H1 (cell line): ENCODE measurements at regions not wholly inside any gene's neighbourhood (a gene's known extent, or its start where the extent isn't known, plus 50 kb on each side); places are given as distances from the start of the nearest gene placed in this dataset.

ENCODE experiments used
- CTCF ChIA-PET: fragments of 300-600 bp; sonication (Branson Sonifier 250); formaldehyde crosslinking; loops from one replicate; lab custom pipeline; 2021; ENCODE audit not compliant: partially characterized antibody; lab: Charles Lee
- POLR2A ChIA-PET: fragments of 300-600 bp; sonication (Branson Sonifier 250); formaldehyde crosslinking; loops from one replicate; lab custom pipeline; 2021; ENCODE audit warnings: inconsistent platforms; ENCODE audit not compliant: partially characterized antibody; lab: Charles Lee
- DNase-seq, 2 experiments: peaks; one replicate each; pipeline versions ENCODE4 v3.0.0 to v3.0.0-alpha.2; 2010 to 2022; ENCODE audit warnings: low spot score in 2 of 2, low read depth in 1 of 2, mixed read lengths in 1 of 2
- FAIRE-seq: peaks from 2 replicates; lab custom pipeline; 2011; peaks lifted over from hg19 to GRCh38; lab: Jason Lieb, UNC
- H2AFZ ChIP-seq: 2 replicates; pipeline ENCODE4 v1.8.1; 2012; ENCODE audit warnings: low read length, inconsistent platforms
- H2AK5ac ChIP-seq: 2 replicates; pipeline ENCODE4 v1.6.1; 2013; ENCODE audit warnings: low read depth, low read length
- H2BK120ac ChIP-seq: replicated peaks from 2 replicates; pipeline ENCODE3; 2013; ENCODE audit warnings: low read depth, low read length, inconsistent platforms
- H2BK12ac ChIP-seq: 2 replicates; pipeline ENCODE4 v1.6.1; 2013; ENCODE audit warnings: low read depth, low read length
- H2BK15ac ChIP-seq: 2 replicates; pipeline ENCODE4 v1.6.1; 2013; ENCODE audit warnings: low read length
- H2BK20ac ChIP-seq: 2 replicates; pipeline ENCODE4 v1.6.1; 2013; ENCODE audit warnings: low read length
- H2BK5ac ChIP-seq: 2 replicates; pipeline ENCODE4 v1.6.1; 2013; ENCODE audit warnings: low read depth, low read length
- H3K14ac ChIP-seq: 2 replicates; pipeline ENCODE4 v1.6.1; 2013; ENCODE audit warnings: inconsistent platforms; ENCODE audit not compliant: insufficient read length
- H3K18ac ChIP-seq: 2 replicates; pipeline ENCODE4 v1.6.1; 2013; ENCODE audit warnings: low read length; ENCODE audit errors: extremely low read depth
- H3K23ac ChIP-seq: 2 replicates; pipeline ENCODE4 v1.6.1; 2013; ENCODE audit warnings: inconsistent platforms; ENCODE audit not compliant: insufficient read length
- H3K23me2 ChIP-seq: 2 replicates; pipeline ENCODE4 v1.6.1; 2013; ENCODE audit warnings: low read depth, low read length
- H3K27ac ChIP-seq: 2 replicates; pipeline ENCODE4 v1.6.1; 2011; ENCODE audit warnings: low read depth, low read length, inconsistent platforms
- H3K27me3 ChIP-seq, 4 experiments: replicated peaks in 1 of 4; 1 replicate in 1 of 4; 2 replicates in 3 of 4; pipeline versions ENCODE4 v1.6.1 to v1.8.1; 2011 to 2013; ENCODE audit warnings: low read length in 3 of 4, mild to moderate bottlenecking in 3 of 4, inconsistent platforms in 2 of 4, mixed read lengths in 2 of 4, moderate library complexity in 1 of 4; ENCODE audit not compliant: control insufficient read depth in 3 of 4, insufficient read depth in 3 of 4; ENCODE audit errors: extremely low read depth in 1 of 4
- H3K36me3 ChIP-seq, 4 experiments: 2 replicates each; pipeline versions ENCODE4 v1.6.1 to v1.8.1; 2011 to 2013; ENCODE audit warnings: mild to moderate bottlenecking in 4 of 4, low read length in 3 of 4, moderate library complexity in 2 of 4, control low read depth in 1 of 4, inconsistent platforms in 1 of 4; ENCODE audit not compliant: insufficient read depth in 4 of 4, control insufficient read depth in 2 of 4
- H3K4ac ChIP-seq: replicated peaks from 2 replicates; pipeline ENCODE3; 2013; ENCODE audit warnings: low read length, low read depth, mixed read lengths, inconsistent platforms; ENCODE audit not compliant: insufficient read length
- H3K4me1 ChIP-seq, 4 experiments: replicated peaks in 1 of 4; 1 replicate in 1 of 4; 2 replicates in 3 of 4; pipeline versions ENCODE4 v1.6.1 to v1.8.1; 2011 to 2013; ENCODE audit warnings: low read length in 3 of 4, inconsistent platforms in 2 of 4, mixed read lengths in 1 of 4; ENCODE audit not compliant: insufficient read depth in 4 of 4, control insufficient read depth in 3 of 4
- H3K4me2 ChIP-seq, 2 experiments: 2 replicates each; pipeline versions ENCODE4 v1.6.1 to v1.8.1; 2011 to 2013; ENCODE audit warnings: low read depth in 2 of 2, low read length in 2 of 2, control low read depth in 1 of 2, inconsistent platforms in 1 of 2, mild to moderate bottlenecking in 1 of 2; ENCODE audit not compliant: insufficient read depth in 1 of 2
- H3K4me3 ChIP-seq, 4 experiments: fragments of 200-600, 300-600 bp in 1 of 4; sonication (generic), shearing (Covaris generic), sonication (Bioruptor Twin) in 1 of 4; 2 replicates each; pipeline versions ENCODE4 v1.5.1 to v1.8.1; 2011 to 2016; ENCODE audit warnings: low read length in 4 of 4, low read depth in 3 of 4, control low read depth in 2 of 4, inconsistent platforms in 2 of 4, mild to moderate bottlenecking in 2 of 4, mixed read lengths in 1 of 4, moderate library complexity in 1 of 4; ENCODE audit not compliant: insufficient read depth in 2 of 4; ENCODE audit errors: extremely low read depth in 1 of 4
- H3K56ac ChIP-seq: replicated peaks from 2 replicates; pipeline ENCODE3; 2013; ENCODE audit warnings: low read depth, mild to moderate bottlenecking, mixed read lengths, low read length, inconsistent platforms; ENCODE audit not compliant: insufficient read length
- H3K79me1 ChIP-seq: 2 replicates; pipeline ENCODE4 v1.6.1; 2013; ENCODE audit warnings: low read depth, low read length, control low read depth
- H3K79me2 ChIP-seq, 2 experiments: 2 replicates each; pipeline versions ENCODE4 v1.6.1 to v1.8.1; 2012 to 2013; ENCODE audit warnings: low read length in 2 of 2, mild to moderate bottlenecking in 2 of 2, inconsistent platforms in 1 of 2; ENCODE audit not compliant: insufficient read depth in 2 of 2, control insufficient read depth in 1 of 2
- H3K9ac ChIP-seq, 4 experiments: replicated peaks in 1 of 4; 1 replicate in 1 of 4; 2 replicates in 3 of 4; pipeline versions ENCODE4 v1.6.1 to v1.8.1; 2011 to 2013; ENCODE audit warnings: low read depth in 3 of 4, low read length in 3 of 4, control low read depth in 2 of 4, mild to moderate bottlenecking in 2 of 4, moderate library complexity in 2 of 4, inconsistent platforms in 1 of 4; ENCODE audit errors: extremely low read depth in 1 of 4
- H3K9me3 ChIP-seq, 2 experiments: 2 replicates each; pipeline versions ENCODE4 v1.6.1 to v1.8.1; 2012 to 2013; ENCODE audit warnings: mild to moderate bottlenecking in 2 of 2, moderate library complexity in 2 of 2, control low read depth in 1 of 2, inconsistent platforms in 1 of 2, low read depth in 1 of 2, low read length in 1 of 2, mixed read lengths in 1 of 2; ENCODE audit not compliant: insufficient read depth in 2 of 2
- H4K20me1 ChIP-seq, 2 experiments: replicated peaks in 1 of 2; 2 replicates each; pipeline versions ENCODE3 to v1.8.1; 2011 to 2013; ENCODE audit warnings: inconsistent platforms in 2 of 2, low read length in 2 of 2, mild to moderate bottlenecking in 1 of 2; ENCODE audit not compliant: insufficient read depth in 2 of 2, control insufficient read depth in 1 of 2
- H4K5ac ChIP-seq: 2 replicates; pipeline ENCODE4 v1.6.1; 2013; ENCODE audit warnings: low read length, low read depth, mixed read lengths, inconsistent platforms; ENCODE audit not compliant: insufficient read length
- H4K8ac ChIP-seq: 2 replicates; pipeline ENCODE4 v1.8.0; 2013; ENCODE audit warnings: mild to moderate bottlenecking, moderate library complexity, low read length, inconsistent platforms; ENCODE audit not compliant: insufficient read depth; ENCODE audit errors: extremely low read depth
- H4K91ac ChIP-seq: replicated peaks from 2 replicates; pipeline ENCODE3; 2013; ENCODE audit warnings: low read length, mixed read lengths, inconsistent platforms; ENCODE audit not compliant: insufficient read length
- ASH2L ChIP-seq: fragments of 200-600, 300-600 bp; sonication (generic); IDR thresholded peaks from one replicate; pipeline ENCODE4 v1.7.1; 2017; ENCODE audit warnings: low read length
- CBX8 ChIP-seq: fragments of 300-800, 300-1000 bp; sonication (generic); IDR thresholded peaks from 2 replicates; pipeline ENCODE4 v1.7.1; 2016; ENCODE audit warnings: low read depth, low read length, borderline replicate concordance
- CHD1 ChIP-seq: IDR thresholded peaks from 2 replicates; pipeline ENCODE4 v1.6.1; 2012; ENCODE audit warnings: low read depth, low read length, improper control_type of control experiment
- CTBP2 ChIP-seq: IDR thresholded peaks from 2 replicates; pipeline ENCODE4 v1.7.0; 2011; ENCODE audit warnings: borderline replicate concordance, mild to moderate bottlenecking, moderate library complexity, mixed read lengths, low read length; ENCODE audit not compliant: insufficient read depth, insufficient read length
- EGR1 ChIP-seq: IDR thresholded peaks from 2 replicates; pipeline ENCODE4 v1.6.1; 2011; ENCODE audit warnings: low read depth, low read length, borderline replicate concordance
- FOSL1 ChIP-seq: IDR thresholded peaks from 2 replicates; pipeline ENCODE4 v1.6.1; 2011; ENCODE audit warnings: mild to moderate bottlenecking, low read depth, low read length, moderate library complexity; ENCODE audit not compliant: insufficient read depth
- HDAC2 ChIP-seq, 2 experiments: fragments of 300-600 bp in 1 of 2; sonication (generic) in 1 of 2; IDR thresholded peaks; 2 replicates each; pipeline ENCODE4 v1.6.1; 2011 to 2012; ENCODE audit warnings: low read depth in 2 of 2, low read length in 2 of 2, mild to moderate bottlenecking in 2 of 2, moderate library complexity in 2 of 2, borderline replicate concordance in 1 of 2, inconsistent platforms in 1 of 2
- HDAC6 ChIP-seq: IDR thresholded peaks from one replicate; pipeline ENCODE4 v1.7.1; 2012; ENCODE audit warnings: low read depth, mild to moderate bottlenecking, inconsistent platforms, low read length, moderate library complexity
- POLR2A ChIP-seq, 2 experiments: IDR thresholded peaks; 1 replicate in 1 of 2; 2 replicates in 1 of 2; pipeline ENCODE4 v1.6.1; 2011; ENCODE audit warnings: low read depth in 2 of 2, low read length in 2 of 2, mild to moderate bottlenecking in 2 of 2; ENCODE audit errors: control extremely low read depth in 1 of 2
- RBBP5 ChIP-seq: IDR thresholded peaks from 2 replicates; pipeline ENCODE4 v1.7.1; 2012; ENCODE audit warnings: low read depth, mild to moderate bottlenecking, inconsistent platforms, low read length, moderate library complexity, borderline replicate concordance
- RNF2 ChIP-seq: fragments of 200-900, 300-1000 bp; sonication (generic); IDR thresholded peaks from 2 replicates; pipeline ENCODE4 v1.7.1; 2016; ENCODE audit warnings: borderline replicate concordance, low read depth, mild to moderate bottlenecking, antibody characterized with exemption, low read length; ENCODE audit not compliant: poor library complexity, severe bottlenecking; ENCODE audit errors: missing control alignments
- SAP30 ChIP-seq: fragments of 300-600 bp; sonication (generic); IDR thresholded peaks from 2 replicates; pipeline ENCODE4 v1.7.1; 2012; ENCODE audit warnings: low read length, moderate library complexity, mild to moderate bottlenecking, inconsistent platforms; ENCODE audit not compliant: insufficient read depth, insufficient replicate concordance
- SIX5 ChIP-seq: IDR thresholded peaks from 2 replicates; pipeline ENCODE4 v1.6.1; 2011; ENCODE audit warnings: mild to moderate bottlenecking, low read depth, low read length
- TAF7 ChIP-seq: optimal IDR thresholded peaks from 2 replicates; pipeline ENCODE3; 2011; ENCODE audit warnings: low read depth, mild to moderate bottlenecking, inconsistent platforms, low read length, moderate library complexity, borderline replicate concordance
- TBP ChIP-seq: IDR thresholded peaks from 2 replicates; pipeline ENCODE4 v1.6.1; 2011; ENCODE audit warnings: low read depth, low read length, improper control_type of control experiment
- WGBS, 2 experiments: shearing (Covaris generic) in 1 of 2; methylation state at CpG; one replicate each; pipeline versions ENCODE4 v1.1.6 to v1.1.7; 2013 to 2015; ENCODE audit warnings: low lambda C conversion rate in 2 of 2, mixed read lengths in 2 of 2, inconsistent platforms in 1 of 2, low coverage in 1 of 2, missing lambda C conversion rate in 1 of 2; ENCODE audit not compliant: insufficient replicate concordance in 2 of 2, insufficient coverage in 1 of 2, insufficient read length in 1 of 2; ENCODE audit errors: extremely low coverage in 1 of 2, missing lambda C conversion rate in 1 of 2; 5-methylcytosine and 5-hydroxymethylcytosine counted together

- H3K79me1 ChIP-seq: no peaks in the 10 kb centered on the region
- no peaks in the 10 kb centered on the region for H3K36me3 ChIP-seq
- H4K5ac ChIP-seq: no peak overlapping the region
- H3K9ac ChIP-seq: no peak overlapping the region
- H2BK5ac ChIP-seq: no peak overlapping the region
- FAIRE-seq (no peak), DNase-seq (no peak)
- no peak overlapping the region for H3K14ac ChIP-seq
- no peaks in the 10 kb centered on the region for H3K79me2 ChIP-seq
- no peaks in the 10 kb centered on the region for H4K20me1 ChIP-seq
- H2BK15ac ChIP-seq: no peak overlapping the region
- H3K4me3 ChIP-seq: no peak overlapping the region
- no peak overlapping the region for H3K27ac ChIP-seq
- no peak overlapping the region for H3K56ac ChIP-seq
- H3K18ac ChIP-seq: no peak overlapping the region
- ChIA-PET CTCF (no interaction called here), POLR2A (no interaction called here)
- 84% methylated on average over 1 of the region's 1 CpG; no CpG with 5 or more reads in 1 of the 2 experiments for WGBS, 2 experiments
- H2BK20ac ChIP-seq: no peak overlapping the region
- H3K4me1 ChIP-seq: no peaks in the 10 kb centered on the region
- H3K23ac ChIP-seq: no peak overlapping the region
- H4K91ac ChIP-seq: no peak overlapping the region
- no peaks in the 10 kb centered on the region for H3K9me3 ChIP-seq
- no peak overlapping the region for H2BK120ac ChIP-seq
- no peak overlapping the region for H2AK5ac ChIP-seq
- no peak overlapping the region for H4K8ac ChIP-seq
- no peak overlapping the region for H2BK12ac ChIP-seq
- H3K4me2 ChIP-seq: no peak overlapping the region
- no peak overlapping the region for H3K4ac ChIP-seq
- no peaks in the 10 kb centered on the region for H3K27me3 ChIP-seq
- H2AFZ ChIP-seq: no peak overlapping the region; the same call in 1 of the 2 replicates
- H3K23me2 ChIP-seq: no peaks in the 10 kb centered on the region
- no peak for TF ChIP-seq HDAC6
- no peak for TF ChIP-seq CTBP2
- TF ChIP-seq EGR1: no peak
- no peak for TF ChIP-seq POLR2A (IDR thresholded peaks at IDR 0.05; ENCODE audit: control extremely low read depth in 1 of 2, low read depth in 2 of 2, low read length in 2 of 2)
- TF ChIP-seq RBBP5: no peak
- TF ChIP-seq RNF2: no peak
- TF ChIP-seq ASH2L: no peak
- no peak for TF ChIP-seq HDAC2 (IDR thresholded peaks at IDR 0.05; ENCODE audit: borderline replicate concordance in 1 of 2, low read depth in 2 of 2, low read length in 2 of 2)
- TF ChIP-seq CBX8: no peak
- no peak for TF ChIP-seq FOSL1
- no peak for TF ChIP-seq SIX5
- no peak for TF ChIP-seq TBP
- TF ChIP-seq CHD1: no peak
- no peak for TF ChIP-seq TAF7
- no peak for TF ChIP-seq SAP30
Measured at GRCh38 chr11:90756617-90757016, 533.8 kb upstream of the CHORDC1 start.
